AG04450 (cell line): ENCODE measurements at regions not wholly inside any gene's neighbourhood (a gene's known extent, or its start where the extent isn't known, plus 50 kb on each side); places are given as distances from the start of the nearest gene placed in this dataset.
"Not testable (repeated sequence)": the region's sequence is repeated elsewhere in the genome, so short reads cannot be mapped to it uniquely, and the experiment has no call there.

Experiments
- CTCF ChIA-PET: fragments of 300-600, 350-600 bp; formaldehyde crosslinking; extraction: SDS; loops from one replicate; lab custom pipeline; 2022; ENCODE audit warnings: antibody characterized with exemption, inconsistent platforms; lab: Charles Lee
- POLR2A ChIA-PET: fragments of 350-600 bp; formaldehyde crosslinking; extraction: SDS; loops from one replicate; lab custom pipeline; 2021; ENCODE audit warnings: antibody characterized with exemption, inconsistent platforms; lab: Yijun Ruan, JAX
- DNase-seq: peaks from one replicate; pipeline ENCODE4 v3.0.0-alpha.2; 2011; ENCODE audit warnings: low read depth, low spot score
- H3K27ac ChIP-seq: one replicate; pipeline ENCODE4 v1.5.1; 2012; ENCODE audit warnings: low read depth, low read length, control low read depth
- H3K27me3 ChIP-seq: one replicate; pipeline ENCODE4 v1.6.0; 2012; ENCODE audit warnings: low read length; ENCODE audit not compliant: control insufficient read depth, insufficient read depth
- H3K4me3 ChIP-seq: 2 replicates; pipeline ENCODE4 v1.5.1; 2011; ENCODE audit warnings: mild to moderate bottlenecking, low read depth, low read length, control low read depth
- H3K9me3 ChIP-seq: 2 replicates; pipeline ENCODE4 v1.5.1; 2012; ENCODE audit warnings: low read length; ENCODE audit not compliant: control insufficient read depth, insufficient read depth
- CTCF ChIP-seq: IDR thresholded peaks from 2 replicates; pipeline ENCODE4 v1.5.1; 2011; ENCODE audit warnings: low read depth, low read length, control low read depth, inconsistent platforms

- Histone ChIP-seq H3K4me3 (no peak overlapping the region), H3K9me3 (peaks cover 13% of the 10 kb centered on the region), H3K27me3 (no peaks in the 10 kb centered on the region), H3K27ac (no peak overlapping the region)
- DNase-seq, result no peak
- no peak for TF ChIP-seq CTCF
- ChIA-PET CTCF (interaction anchor here (0.8 to 1.9 kb wide), 3 partner anchors 26 to 264 kb away, joined by 3 to 8 read pairs (median 3); no protein-coding TSS in a partner anchor), POLR2A (no interaction called here)
These were observed 482.6 kb downstream of the DMAC1 start for GRCh38 chr9:7316967-7317366.

- DNase-seq, result no peak
- ChIA-PET POLR2A (interaction anchor here (1.3 kb wide), 1 partner anchor 58 kb away, joined by 3 read pairs; no protein-coding TSS in a partner anchor), CTCF (interaction anchor here (0.7 to 1.9 kb wide), 5 partner anchors 26 to 489 kb away, joined by 3 to 8 read pairs (median 3); no protein-coding TSS in a partner anchor)
- H3K4me3 ChIP-seq, result no peak overlapping the region
- TF ChIP-seq CTCF, result no peak
- no peaks in the 10 kb centered on the region for H3K27me3 ChIP-seq
- peak overlapping the region; percentile 33 for H3K27ac ChIP-seq
- H3K9me3 ChIP-seq, result peaks cover 13% of the 10 kb centered on the region
These were observed 483.3 kb downstream of the DMAC1 start for GRCh38 chr9:7316166-7316795.

GRCh38 chr9:7315746-7316145 is 483.8 kb downstream of the DMAC1 start:
- H3K4me3 ChIP-seq, result no peak overlapping the region
- DNase-seq, result no peak
- H3K27me3 ChIP-seq, result no peaks in the 10 kb centered on the region
- CTCF ChIA-PET, result interaction anchor here (0.7 to 1.9 kb wide), 4 partner anchors 65 to 488 kb away, joined by 3 to 8 read pairs (median 4); no protein-coding TSS in a partner anchor
- peaks cover 13% of the 10 kb centered on the region for H3K9me3 ChIP-seq
- peak overlapping the region; percentile 12 for H3K27ac ChIP-seq
- POLR2A ChIA-PET, result interaction anchor here (1.1 to 1.3 kb wide), 2 partner anchors 59 to 61 kb away, joined by 3 read pairs; no protein-coding TSS in a partner anchor
- no peak for TF ChIP-seq CTCF

- Histone ChIP-seq H3K9me3 (peaks cover 13% of the 10 kb centered on the region), H3K27ac (no peak overlapping the region), H3K27me3 (no peaks in the 10 kb centered on the region), H3K4me3 (no peak overlapping the region)
- ChIA-PET CTCF (interaction anchor here (0.6 to 1.9 kb wide), 3 partner anchors 81 to 488 kb away, joined by 4 to 8 read pairs (median 6); no protein-coding TSS in a partner anchor), POLR2A (interaction anchor here (1.1 to 1.3 kb wide), 2 partner anchors 59 to 62 kb away, joined by 3 read pairs; no protein-coding TSS in a partner anchor)
- no peak for DNase-seq
- TF ChIP-seq CTCF, result no peak
These were observed 484.5 kb downstream of the DMAC1 start for GRCh38 chr9:7315116-7315515.

GRCh38 chr9:7313389-7313788 is 486.2 kb downstream of the DMAC1 start:
- CTCF ChIA-PET, result no interaction called here
- H3K9me3 ChIP-seq, result peaks cover 13% of the 10 kb centered on the region
- DNase-seq, result no peak
- no peaks in the 10 kb centered on the region for H3K27me3 ChIP-seq
- POLR2A ChIA-PET, result no interaction called here
- H3K4me3 ChIP-seq, result no peak overlapping the region
- no peak overlapping the region for H3K27ac ChIP-seq
- no peak for TF ChIP-seq CTCF

- H3K4me3 ChIP-seq, DNase-seq, H3K27ac ChIP-seq, POLR2A ChIA-PET, H3K9me3 ChIP-seq, CTCF ChIA-PET, H3K27me3 ChIP-seq: not testable (repeated sequence)
These were observed 490.5 kb downstream of the DMAC1 start for GRCh38 chr9:7309051-7309450.
